ENCODE measurements at regions not wholly inside any gene's neighbourhood (a gene's known extent, or its start where the extent isn't known, plus 50 kb on each side); places are given as distances from the start of the nearest gene placed in this dataset.

- TF ChIP-seq POLR2A (IDR thresholded peaks at IDR 0.05; ENCODE audit: low read length) (no peak), GATA1 (IDR thresholded peaks at IDR 0.05; ENCODE audit: low read depth, low read length) (no peak)
These were observed 584.2 kb downstream of the CD109 start for GRCh38 chr6:74280130-74280692.

All from erythroblast (primary cell).